Activated CD8-positive, alpha-beta memory T cell treated with anti-CD3 and anti-CD28 coated beads, Interleukin-2, amount 50 U/mL, for 48 hours (primary cell): ENCODE measurements at regions not wholly inside any gene's neighbourhood (a gene's known extent, or its start where the extent isn't known, plus 50 kb on each side); places are given as distances from the start of the nearest gene placed in this dataset.

ENCODE experiments used
- DNase-seq: peaks from one replicate; pipeline ENCODE4 v3.0.0-alpha.2; 2020

- no peak for DNase-seq
Observed at GRCh38 chr7:46212425-46213153, 291.5 kb upstream of the IGFBP3 start.

GRCh38 chr7:46210467-46210866, 289.4 kb upstream of the IGFBP3 start:
- no peak for DNase-seq

GRCh38 chr7:46209611-46210388, 288.7 kb upstream of the IGFBP3 start:
- no peak for DNase-seq

DNA sequence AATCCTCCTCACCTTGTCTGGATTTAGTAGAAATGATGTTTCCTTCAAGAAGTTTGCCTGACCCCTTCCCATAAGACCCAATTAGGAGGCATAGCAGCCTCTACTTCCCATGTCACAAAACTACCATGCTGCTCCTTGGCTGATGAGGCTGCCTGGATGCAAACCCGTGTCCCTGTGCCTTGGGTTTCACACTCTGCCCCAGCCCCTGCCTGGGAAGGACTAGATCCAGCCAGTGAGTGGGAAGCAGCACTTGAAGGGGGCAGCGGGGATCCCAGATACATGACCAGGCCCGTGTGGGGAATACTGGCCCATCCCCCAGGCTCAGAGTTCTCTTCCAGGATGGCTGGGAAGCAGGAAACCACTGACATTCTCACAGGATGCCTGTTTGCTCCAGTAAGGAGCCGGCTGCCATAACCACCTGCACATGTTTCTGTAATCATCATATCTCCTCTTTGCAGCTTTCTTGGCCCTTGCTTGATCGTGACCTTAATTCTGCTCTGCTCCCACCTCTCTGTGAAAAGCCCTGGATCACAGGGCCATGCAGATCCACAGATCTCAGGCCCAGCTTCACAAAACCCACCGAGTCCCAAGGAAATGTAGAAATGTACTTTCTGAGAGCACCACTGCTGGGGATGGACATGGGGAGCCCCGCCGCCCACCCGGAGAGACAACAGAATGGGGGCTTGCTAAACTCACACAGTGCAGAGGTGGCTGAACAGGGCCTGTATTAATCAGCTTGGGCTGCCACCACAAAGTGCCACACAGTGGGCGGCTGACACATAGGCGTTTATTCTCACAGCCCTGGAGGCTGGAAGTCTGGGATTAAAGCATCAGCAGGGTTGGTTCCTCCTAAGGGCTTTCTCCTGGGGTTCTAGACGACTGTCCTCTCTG, 287.8 kb upstream of the IGFBP3 start:
- no peak for DNase-seq

DNA sequence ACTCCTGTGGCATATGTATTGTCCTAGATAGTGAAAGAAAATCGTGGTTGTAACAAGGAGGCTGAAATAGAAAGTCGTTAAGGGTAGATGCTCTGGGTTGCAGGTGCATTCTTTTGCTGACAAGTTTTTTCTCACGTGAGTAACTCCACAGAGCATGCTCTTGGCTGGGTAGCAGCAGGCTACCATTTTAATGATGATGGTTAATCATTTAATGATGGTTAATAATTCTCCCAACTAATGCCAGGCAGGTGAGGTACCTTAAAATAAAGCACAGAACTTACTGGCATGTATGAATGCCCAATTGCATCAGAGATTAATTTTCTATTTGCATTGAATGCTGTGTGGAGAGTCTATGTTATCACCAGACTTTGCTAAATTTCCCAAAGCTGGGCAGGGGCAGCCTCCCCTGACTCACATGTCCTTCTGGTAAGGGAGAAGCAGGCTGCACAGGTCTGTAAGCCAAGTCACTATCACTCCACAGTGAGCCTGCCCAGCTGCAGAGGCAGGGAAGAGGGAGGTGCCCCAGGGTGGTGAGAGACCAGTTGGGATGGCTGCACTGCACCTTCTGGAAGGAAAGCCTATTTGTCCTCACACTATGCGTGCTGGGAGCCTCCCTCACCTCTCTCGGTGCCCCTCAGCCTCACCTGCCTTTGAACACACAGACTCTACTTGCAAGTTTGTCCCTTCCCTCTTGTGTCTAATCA, 287.0 kb upstream of the IGFBP3 start:
- DNase-seq, result no peak

DNA sequence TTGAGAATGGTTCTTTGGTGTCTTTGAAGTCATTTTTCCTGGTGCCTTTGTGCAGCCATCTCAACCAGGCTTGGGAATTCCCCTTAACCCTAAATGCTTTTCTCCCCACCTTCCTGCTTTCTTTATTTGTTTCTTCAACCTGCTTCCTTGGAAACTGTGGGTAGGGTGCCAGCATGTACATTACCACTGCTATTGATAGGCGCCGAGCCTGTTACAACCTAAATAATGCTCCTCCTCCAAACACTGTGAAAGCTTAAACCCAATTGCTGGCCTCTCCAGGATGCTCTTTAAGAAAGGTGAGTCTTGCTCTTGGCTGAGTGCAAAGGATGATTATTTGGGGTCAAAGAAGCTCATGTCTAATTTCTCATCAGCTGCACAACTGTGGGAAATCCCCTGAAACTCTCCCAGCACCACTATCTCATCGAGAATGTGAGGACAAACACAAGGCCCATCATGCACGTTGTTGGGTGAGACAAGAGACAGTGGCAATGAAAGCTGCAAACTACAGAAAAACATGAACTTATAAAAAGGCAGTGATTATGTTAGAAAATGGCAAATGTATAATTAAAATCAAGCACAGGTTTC, 285.5 kb upstream of the IGFBP3 start:
- no peak for DNase-seq

DNA sequence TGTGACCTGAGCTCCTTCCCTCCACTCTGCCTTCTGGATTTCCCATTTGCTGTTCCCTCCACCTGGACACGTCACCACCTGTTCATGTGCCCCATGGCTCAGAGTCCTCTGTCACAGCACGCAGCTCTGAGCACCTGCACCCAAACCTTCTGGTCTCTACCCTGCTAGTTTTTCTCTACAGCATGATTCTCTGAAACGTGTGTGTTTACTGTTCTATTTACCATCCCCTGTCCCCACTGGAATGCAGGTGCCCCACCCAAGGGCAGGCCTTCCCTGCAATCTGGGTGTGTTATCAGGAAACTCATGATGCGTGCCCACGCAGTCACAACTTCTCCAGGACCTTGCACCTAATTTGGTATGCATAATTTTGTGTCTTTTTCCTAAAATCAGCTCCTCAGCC, 284.4 kb upstream of the IGFBP3 start:
- DNase-seq, result no peak

DNA sequence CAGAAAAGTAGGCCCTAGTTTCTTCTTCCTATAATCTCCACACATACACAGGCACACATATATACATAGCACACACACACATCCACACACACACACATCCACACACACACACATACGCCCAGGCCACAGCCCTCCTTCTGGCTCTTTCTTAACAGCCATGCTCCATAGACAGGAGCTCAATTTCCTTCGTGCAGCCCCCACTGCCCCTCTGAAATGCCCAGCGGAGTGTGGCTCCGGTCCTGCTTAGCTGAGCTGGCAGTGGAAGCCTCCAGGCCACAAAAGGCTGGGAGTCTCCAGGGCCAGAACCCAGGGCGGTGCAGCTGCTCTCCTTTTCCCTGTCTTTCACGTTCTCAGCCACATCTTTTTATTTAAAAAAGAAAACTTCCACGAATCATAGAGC, 282.9 kb upstream of the IGFBP3 start:
- DNase-seq, result no peak

DNA sequence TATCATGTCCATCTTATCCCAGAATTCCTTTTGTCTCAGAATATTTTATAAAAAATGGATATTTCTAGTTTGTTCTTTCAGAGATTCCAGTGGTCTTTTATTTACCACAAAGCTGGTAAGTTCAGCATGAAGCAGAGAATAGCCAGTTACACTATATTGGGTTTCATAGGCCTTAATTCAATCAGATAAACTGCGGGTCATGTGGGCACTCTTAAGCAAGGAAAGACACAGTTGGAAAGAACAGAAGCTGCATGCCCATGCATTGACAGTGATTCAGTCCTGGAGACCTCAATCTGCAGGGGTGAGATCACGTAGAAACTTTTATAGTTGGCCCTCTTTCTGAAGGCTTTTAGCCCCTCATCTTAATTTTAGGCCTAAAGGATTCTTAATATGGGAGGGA, 281.3 kb upstream of the IGFBP3 start:
- no peak for DNase-seq

- DNase-seq, result no peak
Observed at GRCh38 chr7:46201961-46202360, 280.9 kb upstream of the IGFBP3 start.

DNA sequence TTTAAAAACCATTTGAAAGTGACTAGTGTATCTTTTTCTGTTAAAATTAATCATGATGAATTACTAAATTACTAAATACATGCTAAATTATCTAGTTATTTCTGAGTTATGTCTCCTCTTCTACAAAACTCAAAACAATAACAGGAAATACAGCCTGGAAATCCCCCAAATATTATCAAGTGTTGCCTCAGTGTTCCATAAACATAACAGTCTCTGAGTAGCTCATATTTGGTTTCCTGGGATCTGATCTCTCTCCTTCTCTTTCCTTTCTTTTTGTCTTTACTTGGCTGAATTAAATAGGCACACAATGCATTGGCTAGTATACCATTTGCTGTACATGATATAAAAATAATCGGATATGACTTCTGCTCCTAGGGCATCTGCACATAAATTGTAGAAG, 277.6 kb upstream of the IGFBP3 start:
- no peak for DNase-seq

DNA sequence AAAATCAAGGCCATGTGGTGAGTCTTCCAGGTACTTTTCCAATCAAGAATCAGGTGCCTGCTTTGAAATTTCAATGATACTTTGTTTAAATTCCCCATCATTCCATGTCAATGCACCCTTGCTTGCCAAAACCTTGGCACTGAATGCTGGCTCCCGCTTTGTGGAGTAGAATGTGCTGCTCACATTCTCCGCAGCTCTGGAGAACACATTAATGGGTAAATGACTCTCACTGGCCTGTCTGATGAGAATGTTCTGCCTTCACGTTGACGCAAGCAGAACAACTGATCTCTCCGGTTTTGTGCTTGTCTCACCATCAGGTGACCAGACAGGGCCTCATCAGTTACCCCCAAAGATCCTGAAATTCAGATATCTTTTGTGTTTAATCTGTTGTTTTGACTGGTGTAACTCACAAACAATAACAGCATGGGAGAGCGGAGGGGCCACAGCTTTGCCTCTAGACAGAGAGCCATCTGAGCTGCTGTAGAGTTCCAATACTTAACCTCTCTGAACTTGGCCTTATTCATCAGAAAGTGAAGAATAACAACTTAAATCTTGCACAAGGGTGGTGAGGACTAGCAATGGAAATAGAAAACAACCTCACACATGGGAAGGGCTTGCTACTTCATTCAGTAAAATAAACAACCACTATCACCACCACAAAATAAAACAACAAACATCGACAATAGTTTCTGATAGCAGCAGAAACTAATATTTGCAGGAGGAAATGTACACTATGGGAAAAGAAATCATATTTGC, 276.9 kb upstream of the IGFBP3 start:
- no peak for DNase-seq

- DNase-seq, result no peak
Observed at GRCh38 chr7:46195934-46196333, 274.9 kb upstream of the IGFBP3 start.

- no peak for DNase-seq
Observed at GRCh38 chr7:46192271-46192670, 271.2 kb upstream of the IGFBP3 start.

DNA sequence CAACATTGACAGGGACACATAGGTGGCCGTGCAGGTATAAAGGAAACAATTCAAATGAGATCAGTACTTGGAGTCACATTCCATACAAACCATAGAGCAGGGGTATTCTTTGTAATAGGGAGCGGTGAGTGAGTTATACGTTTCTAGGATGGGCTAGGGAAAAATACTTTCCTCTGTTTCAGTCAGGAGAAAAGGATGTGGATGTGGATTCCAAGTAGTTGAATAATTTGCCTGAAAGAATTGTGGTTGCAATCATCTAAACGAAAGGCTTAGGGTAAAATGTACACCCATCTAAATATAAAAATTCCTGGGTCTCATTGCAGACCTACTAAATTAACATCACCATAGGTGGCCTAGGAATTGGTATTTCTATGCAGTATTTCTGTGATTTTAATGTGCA, 270.7 kb upstream of the IGFBP3 start:
- DNase-seq, result no peak

DNA sequence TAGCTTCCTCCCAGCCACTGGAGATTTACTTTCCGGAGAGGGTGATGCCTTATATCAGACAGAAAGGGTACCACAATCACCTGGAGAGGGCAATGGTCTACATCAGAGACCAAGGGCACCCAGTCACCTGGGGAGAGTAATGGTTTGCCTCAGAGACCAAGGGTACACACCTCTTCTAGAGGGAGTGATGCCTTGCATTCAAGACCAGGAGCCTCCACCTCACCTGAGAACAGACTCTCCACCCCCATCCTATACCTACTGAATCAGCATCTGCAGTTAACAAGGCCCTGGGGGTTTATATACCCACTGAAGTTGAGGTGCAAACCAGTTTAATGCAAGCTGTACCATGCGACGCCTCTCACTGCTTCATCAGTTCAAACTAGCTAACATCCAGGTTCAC, 270.2 kb upstream of the IGFBP3 start:
- DNase-seq, result no peak

DNA sequence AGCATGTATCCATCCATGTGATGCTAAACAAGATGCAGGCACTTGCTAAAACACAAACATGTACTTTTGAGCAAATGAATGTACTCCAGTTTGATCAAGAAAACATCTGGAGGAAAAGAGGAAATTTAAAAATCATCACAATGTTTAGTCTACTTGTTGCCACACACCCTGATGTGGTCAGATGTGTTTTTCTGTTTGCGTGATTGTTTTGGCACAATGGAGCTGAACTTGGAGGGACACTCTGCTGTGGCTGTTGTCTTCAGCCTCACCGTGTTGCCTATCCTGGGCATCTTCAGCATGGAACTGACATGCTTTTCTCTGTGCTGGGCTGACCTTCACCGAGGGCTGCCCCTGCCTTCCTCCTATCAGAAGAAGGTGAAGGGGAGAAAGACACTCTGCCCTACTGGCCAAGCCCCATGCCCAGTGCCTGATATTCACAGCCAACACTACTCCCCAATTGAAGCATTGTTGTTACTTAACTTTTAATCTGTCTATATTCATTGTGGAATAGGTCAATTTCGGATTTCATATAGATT, 268.3 kb upstream of the IGFBP3 start:
- no peak for DNase-seq

GRCh38 chr7:46186131-46186530, 265.1 kb upstream of the IGFBP3 start:
- no peak for DNase-seq

DNA sequence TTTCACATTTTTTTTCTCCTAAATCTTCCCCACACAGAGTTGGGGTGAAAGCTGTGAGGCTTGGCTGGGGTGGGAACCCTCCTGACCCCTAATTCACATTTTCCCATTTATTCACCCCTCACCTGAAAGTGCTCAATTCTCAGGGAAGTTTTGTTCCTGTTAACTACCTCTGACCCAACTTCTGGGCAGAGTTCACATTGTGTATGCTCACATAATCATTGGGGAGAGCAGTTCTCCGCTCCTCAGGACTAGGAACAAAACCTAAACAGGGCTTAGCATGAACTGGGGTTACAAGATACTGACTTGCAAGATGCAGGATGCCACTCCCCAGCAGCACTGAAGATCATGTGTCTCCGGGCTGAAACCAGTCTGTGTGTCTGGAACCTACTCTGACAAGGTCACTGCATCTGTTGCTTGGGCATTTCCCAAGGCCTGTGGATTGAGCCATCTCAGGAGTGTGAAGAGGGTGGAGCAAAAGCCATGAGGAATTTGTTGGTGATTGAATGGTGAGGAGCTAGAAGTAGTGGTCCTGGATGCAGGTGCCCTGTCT, 258.1 kb upstream of the IGFBP3 start:
- DNase-seq, result no peak

DNA sequence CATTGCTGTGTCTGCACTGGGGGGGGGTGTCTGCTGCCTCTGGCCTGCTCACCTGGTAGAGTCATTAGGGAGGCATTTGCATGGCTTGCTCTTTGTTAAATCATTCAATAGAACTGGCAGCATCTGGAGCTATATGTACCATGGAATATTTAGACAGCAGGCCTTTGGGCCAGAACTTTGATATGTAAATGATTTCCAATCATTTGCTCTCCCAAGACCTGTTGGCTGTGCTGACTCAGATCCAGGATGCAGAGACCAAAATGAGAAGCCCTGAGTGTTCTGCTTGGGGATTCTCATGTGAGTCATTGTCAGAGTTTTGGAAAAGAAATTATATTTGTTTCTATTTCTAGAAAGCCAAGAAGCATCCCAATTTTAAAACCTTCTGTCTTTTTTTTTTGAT, 257.6 kb upstream of the IGFBP3 start:
- no peak for DNase-seq

- no peak for DNase-seq
Observed at GRCh38 chr7:46177821-46178220, 256.7 kb upstream of the IGFBP3 start.
